Caco-2 (cell line): ENCODE measurements at regions not wholly inside any gene's neighbourhood (a gene's known extent, or its start where the extent isn't known, plus 50 kb on each side); places are given as distances from the start of the nearest gene placed in this dataset.
"Not testable (repeated sequence)": the region's sequence is repeated elsewhere in the genome, so short reads cannot be mapped to it uniquely, and the experiment has no call there.

Experiments used
- BruUV-seq: library from RNA; stranded (reverse); fragments of 400-500 nt; replicated peaks from 2 replicates; lab custom pipeline; 2021; lab: Mats Ljungman, UMichigan
- CTCF ChIA-PET: fragments of 300-600 bp; sonication (Branson Sonifier 250); formaldehyde crosslinking; loops from one replicate; lab custom pipeline; 2022; ENCODE audit warnings: antibody characterized with exemption; lab: Charles Lee
- POLR2A ChIA-PET: fragments of 300-600 bp; sonication (Branson Sonifier 250); formaldehyde crosslinking; loops from one replicate; lab custom pipeline; 2022; ENCODE audit warnings: antibody characterized with exemption; lab: Charles Lee
- DNase-seq, 2 experiments: peaks; one replicate each; pipeline versions ENCODE4 v3.0.0 to v3.0.0-alpha.2; 2020 to 2022
- H3K27me3 ChIP-seq: replicated peaks from 2 replicates; pipeline ENCODE4 v1.6.0; 2011; ENCODE audit warnings: low read length; ENCODE audit not compliant: control insufficient read depth, insufficient read depth
- H3K36me3 ChIP-seq: 2 replicates; pipeline ENCODE4 v1.5.1; 2011; ENCODE audit warnings: low read length; ENCODE audit not compliant: control insufficient read depth, insufficient read depth
- H3K4me1 ChIP-seq: fragments of 250-450 bp; sonication (Bioruptor Pico); 2 replicates; pipeline ENCODE4 v1.5.1; 2020; ENCODE audit warnings: mild to moderate bottlenecking
- H3K4me3 ChIP-seq: 2 replicates; pipeline ENCODE4 v1.5.1; 2011; ENCODE audit warnings: low read depth, mild to moderate bottlenecking, control low read depth, low read length
- H3K9me3 ChIP-seq: fragments of 250-450 bp; sonication (Bioruptor Pico); 2 replicates; pipeline ENCODE4 v1.5.1; 2020; ENCODE audit warnings: mild to moderate bottlenecking, moderate library complexity
- H3K27ac Mint-ChIP-seq: one replicate; pipeline ENCODE4 v1.8.0; 2022; ENCODE audit warnings: mixed read lengths; ENCODE audit not compliant: unreplicated experiment
- H3K27me3 Mint-ChIP-seq: one replicate; pipeline ENCODE4 v1.8.0; 2022; ENCODE audit warnings: mixed read lengths; ENCODE audit not compliant: insufficient read depth, unreplicated experiment
- H3K36me3 Mint-ChIP-seq: one replicate; pipeline ENCODE4 v1.8.0; 2022; ENCODE audit warnings: mild to moderate bottlenecking, mixed read lengths; ENCODE audit not compliant: insufficient read depth, unreplicated experiment
- H3K4me1 Mint-ChIP-seq: one replicate; pipeline ENCODE4 v1.8.0; 2022; ENCODE audit warnings: low read depth, mixed read lengths; ENCODE audit not compliant: unreplicated experiment
- H3K4me3 Mint-ChIP-seq: one replicate; pipeline ENCODE4 v1.8.0; 2022; ENCODE audit warnings: mild to moderate bottlenecking, moderate library complexity, mixed read lengths; ENCODE audit not compliant: unreplicated experiment
- H3K9me3 Mint-ChIP-seq: one replicate; pipeline ENCODE4 v1.8.0; 2022; ENCODE audit warnings: mixed read lengths; ENCODE audit not compliant: unreplicated experiment
- CTCF ChIP-seq, 2 experiments: fragments of 200-600 bp in 1 of 2; IDR thresholded peaks; 1 replicate in 1 of 2; 2 replicates in 1 of 2; pipeline versions ENCODE4 v1.5.1 to v1.8.0; 2011 to 2022; ENCODE audit warnings: antibody characterized with exemption in 1 of 2, control low read depth in 1 of 2, inconsistent platforms in 1 of 2, low read depth in 1 of 2, low read length in 1 of 2, mild to moderate bottlenecking in 1 of 2, moderate library complexity in 1 of 2; ENCODE audit not compliant: insufficient read depth in 1 of 2, severe bottlenecking in 1 of 2, unreplicated experiment in 1 of 2
- intact Hi-C: fragments of 100-400 bp; cut with micrococcal nuclease; formaldehyde crosslinking; loops from one replicate; pipeline ENCODE4 v1.10.0; 2022; ENCODE audit not compliant: unreplicated experiment

DNA sequence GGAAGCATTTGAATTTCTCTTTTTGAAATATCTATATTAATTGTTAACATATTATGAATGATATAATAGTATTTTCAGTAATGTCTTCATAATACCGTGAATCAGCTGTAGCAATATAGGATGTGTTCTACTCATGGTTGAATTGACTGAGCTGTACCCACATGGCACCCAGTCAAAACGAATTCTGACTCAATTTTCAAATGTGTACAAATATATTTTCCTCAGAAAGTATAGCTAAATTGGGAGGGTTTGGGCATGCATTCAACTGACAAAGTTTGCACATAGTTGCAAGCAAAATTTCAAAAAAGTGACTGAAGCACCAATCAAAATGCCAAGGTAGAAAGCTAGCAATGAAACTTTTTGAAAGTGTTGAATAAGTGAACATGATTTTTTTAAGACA is 188.9 kb downstream of the NAF1 start:
- BruUV-seq = no TSS peak
- intact Hi-C loops = no loop called here
- no peaks in the 10 kb centered on the region for H3K9me3 ChIP-seq
- ChIA-PET POLR2A (no interaction called here), CTCF (no interaction called here)
- DNase-seq = no peak
- Mint-ChIP-seq H3K9me3 (no peaks in the 10 kb centered on the region), H3K27me3 (no peaks in the 10 kb centered on the region), H3K27ac (no peak overlapping the region), H3K4me3 (no peak overlapping the region), H3K4me1 (no peaks in the 10 kb centered on the region), H3K36me3 (no peaks in the 10 kb centered on the region)
- H3K4me1 ChIP-seq = no peaks in the 10 kb centered on the region
- H3K4me3 ChIP-seq = no peak overlapping the region
- TF ChIP-seq CTCF (IDR thresholded peaks at IDR 0.05; ENCODE audit: insufficient read depth in 1 of 2, low read depth in 1 of 2, low read length in 1 of 2, severe bottlenecking in 1 of 2, unreplicated experiment in 1 of 2) = no peak
- no peaks in the 10 kb centered on the region for H3K36me3 ChIP-seq
- H3K27me3 ChIP-seq = no peaks in the 10 kb centered on the region

- Mint-ChIP-seq H3K36me3 (no peaks in the 10 kb centered on the region), H3K27ac (no peak overlapping the region), H3K9me3 (peaks cover 10% of the 10 kb centered on the region), H3K4me1 (no peaks in the 10 kb centered on the region), H3K4me3 (no peak overlapping the region), H3K27me3 (no peaks in the 10 kb centered on the region)
- H3K4me3 ChIP-seq = no peak overlapping the region
- H3K9me3 ChIP-seq = no peaks in the 10 kb centered on the region
- no peaks in the 10 kb centered on the region for H3K36me3 ChIP-seq
- no peak for TF ChIP-seq CTCF (IDR thresholded peaks at IDR 0.05; ENCODE audit: insufficient read depth in 1 of 2, low read depth in 1 of 2, low read length in 1 of 2, severe bottlenecking in 1 of 2, unreplicated experiment in 1 of 2)
- H3K4me1 ChIP-seq = no peaks in the 10 kb centered on the region
- H3K27me3 ChIP-seq = no peaks in the 10 kb centered on the region
- DNase-seq = no peak
- CTCF ChIA-PET = no interaction called here
- intact Hi-C loops = no loop called here
- POLR2A ChIA-PET = no interaction called here
- BruUV-seq = no TSS peak
Observed at GRCh38 chr4:162972661-162973330, 193.9 kb downstream of the NAF1 start.

GRCh38 chr4:162969194-162969593 is 197.5 kb downstream of the NAF1 start:
- no peaks in the 10 kb centered on the region for H3K27me3 Mint-ChIP-seq
- CTCF ChIA-PET = no interaction called here

DNA sequence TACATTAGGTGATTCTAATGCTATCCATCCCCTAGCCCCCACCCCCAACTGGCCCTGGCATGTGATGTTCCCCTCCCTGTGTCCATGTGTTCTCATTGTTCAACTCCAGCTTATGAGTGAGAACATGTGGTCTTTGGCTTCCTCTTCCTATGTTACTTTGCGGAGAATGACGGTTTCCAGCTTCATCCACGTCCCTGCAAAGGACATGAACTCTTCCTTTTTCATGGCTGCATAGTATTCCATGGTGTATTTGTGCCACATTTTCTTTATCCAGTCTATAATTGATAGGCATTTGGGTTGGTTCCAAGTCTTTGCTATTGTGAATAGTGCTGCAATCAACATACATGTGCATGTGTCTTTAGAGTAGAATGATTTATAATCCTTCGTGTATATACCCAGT is 200.7 kb downstream of the NAF1 start:
- BruUV-seq, POLR2A ChIA-PET: not testable (repeated sequence)

More at GRCh38 chr4:162969194-162969593, 197.5 kb downstream of the NAF1 start:
- intact Hi-C loops = no loop called here
- no peak overlapping the region for H3K27ac Mint-ChIP-seq
- no peak overlapping the region for H3K4me3 ChIP-seq
- H3K4me1 ChIP-seq = no peaks in the 10 kb centered on the region
- H3K36me3 Mint-ChIP-seq = no peaks in the 10 kb centered on the region
- BruUV-seq = no TSS peak
- peaks cover 20% of the 10 kb centered on the region for H3K9me3 Mint-ChIP-seq
- no peak for DNase-seq
- H3K4me1 Mint-ChIP-seq = no peaks in the 10 kb centered on the region
- no peaks in the 10 kb centered on the region for H3K36me3 ChIP-seq
- H3K9me3 ChIP-seq = no peaks in the 10 kb centered on the region
- H3K27me3 ChIP-seq = no peaks in the 10 kb centered on the region
- TF ChIP-seq CTCF (IDR thresholded peaks at IDR 0.05; ENCODE audit: insufficient read depth in 1 of 2, low read depth in 1 of 2, low read length in 1 of 2, severe bottlenecking in 1 of 2, unreplicated experiment in 1 of 2) = no peak
- POLR2A ChIA-PET = no interaction called here
- H3K4me3 Mint-ChIP-seq = no peak overlapping the region

More for the DNA sequence above, 200.7 kb downstream of the NAF1 start:
- CTCF ChIA-PET, H3K4me1 ChIP-seq, H3K27me3 Mint-ChIP-seq, intact Hi-C loops, DNase-seq, H3K4me3 Mint-ChIP-seq, H3K4me1 Mint-ChIP-seq, H3K4me3 ChIP-seq, H3K27ac Mint-ChIP-seq, H3K36me3 ChIP-seq, H3K9me3 ChIP-seq, H3K36me3 Mint-ChIP-seq, H3K27me3 ChIP-seq: not testable (repeated sequence)
- peaks cover 20% of the 10 kb centered on the region for H3K9me3 Mint-ChIP-seq
